AG10803 (cell line): ENCODE measurements at regions not wholly inside any gene's neighbourhood (a gene's known extent, or its start where the extent isn't known, plus 50 kb on each side); places are given as distances from the start of the nearest gene placed in this dataset.

Experiments
- DNase-seq: peaks from one replicate; pipeline ENCODE4 v3.0.0; 2010; ENCODE audit warnings: low read depth
- H3K4me3 ChIP-seq: 2 replicates; pipeline ENCODE4 v1.5.1; 2011; ENCODE audit warnings: mild to moderate bottlenecking, low read length, control low read depth
- CTCF ChIP-seq: conservative IDR thresholded peaks from 2 replicates; pipeline ENCODE4 v1.5.1; 2011; ENCODE audit warnings: mild to moderate bottlenecking, low read length, control low read depth, inconsistent platforms

GRCh38 chr14:99323603-99324185, 51.7 kb upstream of the BCL11B start:
- no peak for TF ChIP-seq CTCF
- no peak overlapping the region for H3K4me3 ChIP-seq
- no peak for DNase-seq

GRCh38 chr14:99322731-99323599, 51.0 kb upstream of the BCL11B start:
- DNase-seq: peak; percentile 5
- TF ChIP-seq CTCF: no peak
- no peak overlapping the region for H3K4me3 ChIP-seq

GRCh38 chr14:99321955-99322730, 50.1 kb upstream of the BCL11B start:
- no peak for DNase-seq
- no peak for TF ChIP-seq CTCF
- no peak overlapping the region for H3K4me3 ChIP-seq
